Keratinocyte (primary cell): ENCODE measurements at regions not wholly inside any gene's neighbourhood (a gene's known extent, or its start where the extent isn't known, plus 50 kb on each side); places are given as distances from the start of the nearest gene placed in this dataset.
A peak's percentile ranks its signal among the peaks of the same experiment; 100 is the strongest.

Experiments
- DNase-seq: peaks from one replicate; pipeline ENCODE4 v3.0.0-alpha.2; 2011; ENCODE audit warnings: low read depth, missing footprints, low spot score
- FAIRE-seq: peaks from 2 replicates; lab custom pipeline; 2011; peaks lifted over from hg19 to GRCh38; lab: Jason Lieb, UNC
- H2AFZ ChIP-seq: 2 replicates; pipeline ENCODE4 v1.6.0; 2012; ENCODE audit warnings: low read length, control low read depth, inconsistent platforms; ENCODE audit not compliant: control insufficient read depth
- H3K27ac ChIP-seq: 2 replicates; pipeline ENCODE4 v1.5.1; 2011; ENCODE audit warnings: low read length; ENCODE audit not compliant: control insufficient read depth, insufficient read depth
- H3K27me3 ChIP-seq: 3 replicates; pipeline ENCODE4 v1.6.0; 2011; ENCODE audit warnings: low read length; ENCODE audit not compliant: control insufficient read depth, insufficient read depth; ENCODE audit errors: extremely low read depth
- H3K36me3 ChIP-seq, 2 experiments: 2 replicates in 1 of 2; 3 replicates in 1 of 2; pipeline ENCODE4 v1.5.1; 2011; ENCODE audit warnings: low read length in 2 of 2, mild to moderate bottlenecking in 1 of 2; ENCODE audit not compliant: control insufficient read depth in 2 of 2, insufficient read depth in 2 of 2; ENCODE audit errors: extremely low read depth in 1 of 2
- H3K4me1 ChIP-seq: 3 replicates; pipeline ENCODE4 v1.5.1; 2011; ENCODE audit warnings: low read length; ENCODE audit not compliant: control insufficient read depth, insufficient read depth; ENCODE audit errors: extremely low read depth
- H3K4me2 ChIP-seq: 3 replicates; pipeline ENCODE4 v1.6.0; 2011; ENCODE audit warnings: low read depth, low read length; ENCODE audit not compliant: control insufficient read depth, insufficient read depth; ENCODE audit errors: extremely low read depth
- H3K4me3 ChIP-seq, 3 experiments: fragments of 200-600 bp in 1 of 3; sonication (generic) in 1 of 3; 2 replicates in 2 of 3; 3 replicates in 1 of 3; pipeline ENCODE4 v1.5.1; 2011 to 2016; ENCODE audit warnings: low read length in 3 of 3, mild to moderate bottlenecking in 3 of 3, control low read depth in 2 of 3, inconsistent platforms in 1 of 3, low read depth in 1 of 3, mixed read lengths in 1 of 3, mixed run types in 1 of 3, moderate library complexity in 1 of 3; ENCODE audit not compliant: control insufficient read depth in 2 of 3, insufficient read depth in 2 of 3; ENCODE audit errors: extremely low read depth in 1 of 3
- H3K79me2 ChIP-seq: 2 replicates; pipeline ENCODE4 v1.6.0; 2012; ENCODE audit warnings: low read length; ENCODE audit not compliant: control insufficient read depth, insufficient read depth
- H3K9ac ChIP-seq: 3 replicates; pipeline ENCODE4 v1.6.0; 2011; ENCODE audit warnings: low read length; ENCODE audit not compliant: control insufficient read depth, insufficient read depth; ENCODE audit errors: extremely low read depth
- H3K9me1 ChIP-seq: 3 replicates; pipeline ENCODE4 v1.6.0; 2011; ENCODE audit warnings: low read length; ENCODE audit not compliant: control insufficient read depth, insufficient read depth; ENCODE audit errors: extremely low read depth
- H3K9me3 ChIP-seq: 2 replicates; pipeline ENCODE4 v1.5.1; 2012; ENCODE audit warnings: low read depth, low read length; ENCODE audit not compliant: control insufficient read depth
- H4K20me1 ChIP-seq: 3 replicates; pipeline ENCODE4 v1.6.0; 2011; ENCODE audit warnings: low read length; ENCODE audit not compliant: control insufficient read depth, insufficient read depth; ENCODE audit errors: extremely low read depth
- EZH2 ChIP-seq: IDR thresholded peaks from one replicate; pipeline ENCODE4 v1.6.1; 2012; ENCODE audit warnings: inconsistent platforms, mild to moderate bottlenecking, low read length, moderate library complexity
- dilution Hi-C: fragments of 300-500 bp; cut with MboI; formaldehyde crosslinking; loops from one replicate; pipeline ENCODE4 v1.7.0; 2020; ENCODE audit warnings: low sequenced_read_pairs; ENCODE audit not compliant: extremely low pct_ligation_motif_present
- TF ChIP-seq, protein P1 (sequence below), 3 experiments: IDR thresholded peaks in 1 of 3; conservative IDR thresholded peaks in 1 of 3; optimal IDR thresholded peaks in 1 of 3; 2 replicates in 2 of 3; 3 replicates in 1 of 3; pipeline versions ENCODE3 to v1.5.1; 2011; ENCODE audit warnings: low read length in 3 of 3, mild to moderate bottlenecking in 3 of 3, moderate library complexity in 2 of 3, control low read depth in 1 of 3, inconsistent platforms in 1 of 3; ENCODE audit not compliant: insufficient read depth in 2 of 3; ENCODE audit errors: extremely low read depth in 1 of 3

- Histone ChIP-seq H3K27ac (no peak overlapping the region), H3K4me3 (no peak overlapping the region), H3K4me1 (no peaks in the 10 kb centered on the region), H3K36me3 (no peaks in the 10 kb centered on the region), H3K9ac (no peak overlapping the region), H3K9me1 (no peaks in the 10 kb centered on the region), H3K79me2 (no peaks in the 10 kb centered on the region), H3K27me3 (no peaks in the 10 kb centered on the region), H3K4me2 (no peak overlapping the region), H3K9me3 (no peaks in the 10 kb centered on the region), H2AFZ (no peak overlapping the region), H4K20me1 (no peaks in the 10 kb centered on the region)
- FAIRE-seq (no peak), DNase-seq (no peak)
- dilution Hi-C loops, result no loop called here
- TF ChIP-seq, protein P1, sequence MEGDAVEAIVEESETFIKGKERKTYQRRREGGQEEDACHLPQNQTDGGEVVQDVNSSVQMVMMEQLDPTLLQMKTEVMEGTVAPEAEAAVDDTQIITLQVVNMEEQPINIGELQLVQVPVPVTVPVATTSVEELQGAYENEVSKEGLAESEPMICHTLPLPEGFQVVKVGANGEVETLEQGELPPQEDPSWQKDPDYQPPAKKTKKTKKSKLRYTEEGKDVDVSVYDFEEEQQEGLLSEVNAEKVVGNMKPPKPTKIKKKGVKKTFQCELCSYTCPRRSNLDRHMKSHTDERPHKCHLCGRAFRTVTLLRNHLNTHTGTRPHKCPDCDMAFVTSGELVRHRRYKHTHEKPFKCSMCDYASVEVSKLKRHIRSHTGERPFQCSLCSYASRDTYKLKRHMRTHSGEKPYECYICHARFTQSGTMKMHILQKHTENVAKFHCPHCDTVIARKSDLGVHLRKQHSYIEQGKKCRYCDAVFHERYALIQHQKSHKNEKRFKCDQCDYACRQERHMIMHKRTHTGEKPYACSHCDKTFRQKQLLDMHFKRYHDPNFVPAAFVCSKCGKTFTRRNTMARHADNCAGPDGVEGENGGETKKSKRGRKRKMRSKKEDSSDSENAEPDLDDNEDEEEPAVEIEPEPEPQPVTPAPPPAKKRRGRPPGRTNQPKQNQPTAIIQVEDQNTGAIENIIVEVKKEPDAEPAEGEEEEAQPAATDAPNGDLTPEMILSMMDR (optimal IDR thresholded peaks at IDR 0.05 in 1 of 3, IDR thresholded peaks at IDR 0.05 in 1 of 3, conservative IDR thresholded peaks at IDR 0.05 in 1 of 3; ENCODE audit: extremely low read depth in 1 of 3, insufficient read depth in 2 of 3, low read length in 3 of 3), result no peak
- TF ChIP-seq EZH2, result no peak
These were observed 277.7 kb downstream of the ADGB start for GRCh38 chr6:146876271-146877151.

- Histone ChIP-seq H3K4me2 (no peak overlapping the region), H3K9me1 (no peaks in the 10 kb centered on the region), H3K9me3 (no peaks in the 10 kb centered on the region), H3K79me2 (no peaks in the 10 kb centered on the region), H3K27ac (no peak overlapping the region), H3K36me3 (no peaks in the 10 kb centered on the region), H3K4me3 (no peak overlapping the region), H3K4me1 (no peaks in the 10 kb centered on the region), H3K27me3 (no peaks in the 10 kb centered on the region), H2AFZ (no peak overlapping the region), H4K20me1 (no peaks in the 10 kb centered on the region), H3K9ac (no peak overlapping the region)
- TF ChIP-seq, protein P1 (optimal IDR thresholded peaks at IDR 0.05 in 1 of 3, IDR thresholded peaks at IDR 0.05 in 1 of 3, conservative IDR thresholded peaks at IDR 0.05 in 1 of 3; ENCODE audit: extremely low read depth in 1 of 3, insufficient read depth in 2 of 3, low read length in 3 of 3), result no peak
- FAIRE-seq (peak; percentile 13), DNase-seq (no peak)
- dilution Hi-C loops, result no loop called here
These were observed 279.6 kb downstream of the ADGB start for GRCh38 chr6:146878168-146878951.
